H9 (cell line): ENCODE measurements at regions not wholly inside any gene's neighbourhood (a gene's known extent, or its start where the extent isn't known, plus 50 kb on each side); places are given as distances from the start of the nearest gene placed in this dataset.

ENCODE experiments used
- DNase-seq: peaks from one replicate; pipeline ENCODE4 v3.0.0-alpha.2; 2017
- H2AFZ ChIP-seq: one replicate; pipeline ENCODE4 v1.6.1; 2013; ENCODE audit warnings: mild to moderate bottlenecking, low read length, control low read depth, moderate library complexity
- H2AK5ac ChIP-seq: 2 replicates; pipeline ENCODE4 v1.6.1; 2013; ENCODE audit warnings: low read length, control low read depth, mixed read lengths; ENCODE audit not compliant: insufficient read length
- H2BK120ac ChIP-seq: one replicate; pipeline ENCODE4 v1.6.1; 2013; ENCODE audit warnings: low read depth, mild to moderate bottlenecking, low read length, control low read depth, inconsistent platforms; ENCODE audit not compliant: poor library complexity, severe bottlenecking
- H2BK12ac ChIP-seq: 2 replicates; pipeline ENCODE4 v1.6.1; 2013; ENCODE audit warnings: low read length, control low read depth, mixed read lengths, low read depth; ENCODE audit not compliant: insufficient read length
- H2BK15ac ChIP-seq: 2 replicates; pipeline ENCODE4 v1.6.1; 2013; ENCODE audit warnings: low read depth, low read length, control low read depth
- H2BK20ac ChIP-seq: one replicate; pipeline ENCODE4 v1.6.1; 2013; ENCODE audit warnings: low read depth, mild to moderate bottlenecking, low read length, control low read depth, inconsistent platforms; ENCODE audit not compliant: poor library complexity, severe bottlenecking
- H2BK5ac ChIP-seq: 2 replicates; pipeline ENCODE4 v1.6.1; 2013; ENCODE audit warnings: low read length, control low read depth, mixed read lengths; ENCODE audit not compliant: insufficient read length
- H3K14ac ChIP-seq: 2 replicates; pipeline ENCODE4 v1.6.1; 2013; ENCODE audit warnings: low read length, control low read depth; ENCODE audit not compliant: insufficient read depth
- H3K18ac ChIP-seq: 2 replicates; pipeline ENCODE4 v1.6.1; 2013; ENCODE audit warnings: low read depth, mild to moderate bottlenecking, mixed read lengths, low read length, control low read depth; ENCODE audit not compliant: insufficient read length
- H3K23ac ChIP-seq: 2 replicates; pipeline ENCODE4 v1.6.1; 2013; ENCODE audit warnings: low read length, control low read depth, mixed read lengths, low read depth; ENCODE audit not compliant: insufficient read length
- H3K23me2 ChIP-seq: 2 replicates; pipeline ENCODE4 v1.6.1; 2013; ENCODE audit warnings: low read depth, mild to moderate bottlenecking, mixed read lengths, low read length, control low read depth; ENCODE audit not compliant: insufficient read length, poor library complexity, severe bottlenecking
- H3K27ac ChIP-seq: 2 replicates; pipeline ENCODE4 v1.5.1; 2013; ENCODE audit warnings: low read length, control low read depth, mixed read lengths, low read depth; ENCODE audit not compliant: insufficient read length
- H3K27me3 ChIP-seq: 2 replicates; pipeline ENCODE4 v1.6.1; 2013; ENCODE audit warnings: low read length, control low read depth, inconsistent platforms; ENCODE audit not compliant: insufficient read depth
- H3K4ac ChIP-seq: 2 replicates; pipeline ENCODE4 v1.6.1; 2013; ENCODE audit warnings: low read depth, mild to moderate bottlenecking, control low read depth, inconsistent platforms, low read length, moderate library complexity
- H3K4me1 ChIP-seq: 2 replicates; pipeline ENCODE4 v1.6.1; 2013; ENCODE audit warnings: low read length, control low read depth, inconsistent platforms; ENCODE audit not compliant: insufficient read depth
- H3K4me2 ChIP-seq: 2 replicates; pipeline ENCODE4 v1.6.1; 2013; ENCODE audit warnings: low read length, control low read depth, mixed read lengths; ENCODE audit not compliant: insufficient read length, insufficient read depth
- H3K56ac ChIP-seq: 2 replicates; pipeline ENCODE4 v1.6.1; 2013; ENCODE audit warnings: low read depth, mild to moderate bottlenecking, mixed read lengths, low read length, control low read depth; ENCODE audit not compliant: insufficient read length
- H3K79me1 ChIP-seq: 2 replicates; pipeline ENCODE4 v1.6.1; 2013; ENCODE audit warnings: low read depth, mild to moderate bottlenecking, moderate library complexity, low read length, control low read depth, inconsistent platforms; ENCODE audit not compliant: insufficient read depth, poor library complexity, severe bottlenecking
- H3K79me2 ChIP-seq: 2 replicates; pipeline ENCODE4 v1.6.1; 2013; ENCODE audit warnings: low read length, control low read depth, inconsistent platforms; ENCODE audit not compliant: insufficient read depth
- H3K9ac ChIP-seq: 2 replicates; pipeline ENCODE4 v1.6.1; 2013; ENCODE audit warnings: low read length, control low read depth, mixed read lengths; ENCODE audit not compliant: insufficient read length; ENCODE audit errors: extremely low read depth
- H3K9me3 ChIP-seq: one replicate; pipeline ENCODE4 v1.6.1; 2013; ENCODE audit warnings: low read depth, low read length, inconsistent platforms; ENCODE audit not compliant: control insufficient read depth
- H3T11ph ChIP-seq: one replicate; pipeline ENCODE4 v1.6.1; 2013; ENCODE audit warnings: mild to moderate bottlenecking, low read length, control low read depth, inconsistent platforms
- H4K20me1 ChIP-seq: one replicate; pipeline ENCODE4 v1.6.1; 2013; ENCODE audit not compliant: control insufficient read depth, insufficient read length, insufficient read depth
- H4K5ac ChIP-seq: 2 replicates; pipeline ENCODE4 v1.6.1; 2013; ENCODE audit warnings: low read depth, mild to moderate bottlenecking, mixed read lengths, low read length, control low read depth; ENCODE audit not compliant: insufficient read length
- H4K8ac ChIP-seq: replicated peaks from 2 replicates; pipeline ENCODE4 v1.6.1; 2013; ENCODE audit warnings: low read length, control low read depth, mixed read lengths, low read depth; ENCODE audit not compliant: insufficient read length
- H4K91ac ChIP-seq: 2 replicates; pipeline ENCODE4 v1.6.1; 2013; ENCODE audit warnings: low read depth, mild to moderate bottlenecking, moderate library complexity, mixed read lengths, low read length, control low read depth; ENCODE audit not compliant: insufficient read length
- H3K27ac Mint-ChIP-seq, 3 experiments: 2 replicates in 2 of 3; 3 replicates in 1 of 3; pipeline ENCODE4 v1.8.0; 2020 to 2021; ENCODE audit warnings: mixed read lengths in 3 of 3, mild to moderate bottlenecking in 1 of 3, moderate library complexity in 1 of 3
- H3K27me3 Mint-ChIP-seq: 2 replicates; pipeline ENCODE4 v1.8.0; 2021; ENCODE audit warnings: low read depth, mild to moderate bottlenecking, moderate library complexity, mixed read lengths
- H3K36me3 Mint-ChIP-seq, 3 experiments: 2 replicates in 2 of 3; 3 replicates in 1 of 3; pipeline ENCODE4 v1.8.0; 2020 to 2021; ENCODE audit warnings: low read depth in 3 of 3, mixed read lengths in 3 of 3; ENCODE audit not compliant: insufficient read depth in 1 of 3
- H3K4me1 Mint-ChIP-seq, 2 experiments: 2 replicates each; pipeline ENCODE4 v1.8.0; 2020; ENCODE audit warnings: mixed read lengths in 2 of 2
- H3K4me3 Mint-ChIP-seq, 2 experiments: 2 replicates in 1 of 2; 3 replicates in 1 of 2; pipeline ENCODE4 v1.8.0; 2020 to 2021; ENCODE audit warnings: mild to moderate bottlenecking in 2 of 2, mixed read lengths in 2 of 2, moderate library complexity in 1 of 2
- H3K9me3 Mint-ChIP-seq, 2 experiments: 2 replicates in 1 of 2; 3 replicates in 1 of 2; pipeline ENCODE4 v1.8.0; 2020; ENCODE audit warnings: mild to moderate bottlenecking in 2 of 2, mixed read lengths in 2 of 2, moderate library complexity in 1 of 2
- TF ChIP-seq, protein P1 (sequence below): fragments of 200-600 bp; sonication (generic); conservative IDR thresholded peaks from 3 replicates; pipeline ENCODE4 v1.8.0; 2021; ENCODE audit warnings: antibody characterized with exemption, mild to moderate bottlenecking

DNA sequence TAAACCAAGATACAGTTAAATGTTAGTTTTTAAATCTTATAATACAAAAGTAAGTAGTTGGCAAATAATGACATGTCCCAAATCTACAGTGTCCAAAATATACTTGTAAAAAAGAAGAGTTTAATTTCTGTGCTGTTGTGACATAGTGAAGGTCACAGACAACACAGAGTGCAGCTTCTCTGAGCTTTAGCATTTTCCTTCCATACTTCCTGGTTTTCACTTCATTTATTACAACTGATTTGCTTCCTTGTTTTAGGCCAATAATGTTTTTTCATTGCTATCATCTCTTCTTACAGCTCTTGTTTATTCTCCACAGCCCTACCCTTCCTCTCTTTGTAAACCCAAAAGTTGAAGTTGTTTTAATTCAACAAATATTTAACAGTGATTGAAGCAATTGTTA lies 132.4 kb upstream of the TET2 start:
- peaks cover 6% of the 10 kb centered on the region for H3K27me3 Mint-ChIP-seq
- no peaks in the 10 kb centered on the region for H3K79me1 ChIP-seq
- peaks cover 0 to 13% of the 10 kb centered on the region in 2 experiments; a peak in 3 of 5 replicates for H3K9me3 Mint-ChIP-seq

More for the DNA sequence above, 132.4 kb upstream of the TET2 start:
- Histone ChIP-seq H3K4me1 (no peaks in the 10 kb centered on the region), H3K14ac (no peak overlapping the region), H2BK5ac (no peak overlapping the region), H3K23ac (no peak overlapping the region), H3K79me2 (no peaks in the 10 kb centered on the region), H3K23me2 (no peaks in the 10 kb centered on the region), H3K27ac (no peak overlapping the region), H4K91ac (no peak overlapping the region), H2BK12ac (no peak overlapping the region), H3K18ac (no peak overlapping the region), H2BK15ac (no peak overlapping the region), H3T11ph (no peak overlapping the region), H4K20me1 (no peaks in the 10 kb centered on the region), H3K4ac (no peak overlapping the region), H3K56ac (no peak overlapping the region), H3K9me3 (no peaks in the 10 kb centered on the region), H2AK5ac (no peak overlapping the region), H4K5ac (no peak overlapping the region), H2BK20ac (no peak overlapping the region), H3K27me3 (no peaks in the 10 kb centered on the region), H3K4me2 (no peak overlapping the region), H2AFZ (no peak overlapping the region), H4K8ac (no peak overlapping the region), H3K9ac (no peak overlapping the region), H2BK120ac (no peak overlapping the region)
- Mint-ChIP-seq H3K27ac (no peak overlapping the region), H3K4me3 (no peak overlapping the region), H3K36me3 (no peaks in the 10 kb centered on the region; a peak in 1 of 7 replicates), H3K4me1 (no peaks in the 10 kb centered on the region)
- DNase-seq, result no peak
- TF ChIP-seq, protein P1, sequence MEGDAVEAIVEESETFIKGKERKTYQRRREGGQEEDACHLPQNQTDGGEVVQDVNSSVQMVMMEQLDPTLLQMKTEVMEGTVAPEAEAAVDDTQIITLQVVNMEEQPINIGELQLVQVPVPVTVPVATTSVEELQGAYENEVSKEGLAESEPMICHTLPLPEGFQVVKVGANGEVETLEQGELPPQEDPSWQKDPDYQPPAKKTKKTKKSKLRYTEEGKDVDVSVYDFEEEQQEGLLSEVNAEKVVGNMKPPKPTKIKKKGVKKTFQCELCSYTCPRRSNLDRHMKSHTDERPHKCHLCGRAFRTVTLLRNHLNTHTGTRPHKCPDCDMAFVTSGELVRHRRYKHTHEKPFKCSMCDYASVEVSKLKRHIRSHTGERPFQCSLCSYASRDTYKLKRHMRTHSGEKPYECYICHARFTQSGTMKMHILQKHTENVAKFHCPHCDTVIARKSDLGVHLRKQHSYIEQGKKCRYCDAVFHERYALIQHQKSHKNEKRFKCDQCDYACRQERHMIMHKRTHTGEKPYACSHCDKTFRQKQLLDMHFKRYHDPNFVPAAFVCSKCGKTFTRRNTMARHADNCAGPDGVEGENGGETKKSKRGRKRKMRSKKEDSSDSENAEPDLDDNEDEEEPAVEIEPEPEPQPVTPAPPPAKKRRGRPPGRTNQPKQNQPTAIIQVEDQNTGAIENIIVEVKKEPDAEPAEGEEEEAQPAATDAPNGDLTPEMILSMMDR, result no peak
